ENCODE measurements at regions not wholly inside any gene's neighbourhood (a gene's known extent, or its start where the extent isn't known, plus 50 kb on each side); places are given as distances from the start of the nearest gene placed in this dataset.

DNA sequence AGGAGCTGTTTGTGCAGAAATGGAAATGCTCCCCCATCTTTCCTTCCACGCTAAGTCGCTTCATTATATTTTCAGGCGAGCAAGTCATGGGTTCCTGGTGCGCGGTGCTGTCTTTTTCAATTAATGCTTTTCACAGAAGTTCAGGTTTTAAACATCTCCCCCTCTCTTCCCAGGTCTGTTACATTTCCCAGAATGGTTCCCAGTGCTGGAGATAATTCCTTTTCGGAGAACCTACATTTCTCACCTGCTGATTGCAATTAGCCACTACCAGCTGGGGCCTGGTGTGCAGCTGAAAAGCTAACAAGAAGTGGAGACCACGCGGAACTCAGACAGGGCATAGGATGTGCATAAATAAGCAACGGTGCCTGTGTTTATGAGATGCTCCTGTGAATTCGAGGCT, 217.8 kb downstream of the MID1IP1 start:
- TF ChIP-seq, protein P1, sequence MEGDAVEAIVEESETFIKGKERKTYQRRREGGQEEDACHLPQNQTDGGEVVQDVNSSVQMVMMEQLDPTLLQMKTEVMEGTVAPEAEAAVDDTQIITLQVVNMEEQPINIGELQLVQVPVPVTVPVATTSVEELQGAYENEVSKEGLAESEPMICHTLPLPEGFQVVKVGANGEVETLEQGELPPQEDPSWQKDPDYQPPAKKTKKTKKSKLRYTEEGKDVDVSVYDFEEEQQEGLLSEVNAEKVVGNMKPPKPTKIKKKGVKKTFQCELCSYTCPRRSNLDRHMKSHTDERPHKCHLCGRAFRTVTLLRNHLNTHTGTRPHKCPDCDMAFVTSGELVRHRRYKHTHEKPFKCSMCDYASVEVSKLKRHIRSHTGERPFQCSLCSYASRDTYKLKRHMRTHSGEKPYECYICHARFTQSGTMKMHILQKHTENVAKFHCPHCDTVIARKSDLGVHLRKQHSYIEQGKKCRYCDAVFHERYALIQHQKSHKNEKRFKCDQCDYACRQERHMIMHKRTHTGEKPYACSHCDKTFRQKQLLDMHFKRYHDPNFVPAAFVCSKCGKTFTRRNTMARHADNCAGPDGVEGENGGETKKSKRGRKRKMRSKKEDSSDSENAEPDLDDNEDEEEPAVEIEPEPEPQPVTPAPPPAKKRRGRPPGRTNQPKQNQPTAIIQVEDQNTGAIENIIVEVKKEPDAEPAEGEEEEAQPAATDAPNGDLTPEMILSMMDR (IDR thresholded peaks at IDR 0.05; ENCODE audit: low read depth, low read length) = no peak
- no peak for TF ChIP-seq EZH2phosphoT487 (IDR thresholded peaks at IDR 0.05; ENCODE audit: low read depth)

Measured in OCI-LY3 (cell line).